ENCODE measurements at regions not wholly inside any gene's neighbourhood (a gene's known extent, or its start where the extent isn't known, plus 50 kb on each side); places are given as distances from the start of the nearest gene placed in this dataset.

DNA sequence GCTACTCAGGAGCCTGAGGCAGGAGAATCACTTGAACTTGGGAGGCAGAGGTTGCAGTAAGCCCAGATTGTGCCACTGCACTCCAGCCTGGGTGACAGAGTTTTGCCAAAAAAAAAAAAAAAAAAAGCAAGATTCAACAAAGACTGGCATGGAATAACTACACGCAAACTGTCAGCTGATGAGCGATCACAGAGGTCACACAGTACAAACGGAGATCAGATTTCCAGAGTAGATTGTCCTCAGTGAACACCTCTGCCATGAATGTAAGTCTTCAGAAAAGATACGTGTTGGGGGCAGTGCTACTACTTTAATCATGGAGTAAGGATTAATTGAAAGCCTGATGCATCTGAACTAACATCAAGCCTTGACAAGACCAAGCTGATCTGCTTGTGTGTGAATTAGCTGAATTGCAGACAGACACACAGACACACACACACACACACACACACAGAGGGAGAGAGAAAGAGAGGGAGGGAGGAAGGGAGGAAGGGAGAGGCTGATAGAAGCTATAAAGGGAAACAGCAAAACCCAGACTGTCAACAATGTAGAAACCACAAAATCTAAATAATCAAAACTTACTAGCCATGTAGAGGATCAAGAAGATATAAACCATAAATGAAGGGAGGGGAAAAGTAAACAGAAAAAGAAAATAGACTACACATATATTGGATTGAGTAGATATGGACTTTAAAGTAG lies 222.9 kb upstream of the ZNF462 start:
- TF ChIP-seq EZH2 (IDR thresholded peaks at IDR 0.05) = no peak
- TF ChIP-seq, protein P1, sequence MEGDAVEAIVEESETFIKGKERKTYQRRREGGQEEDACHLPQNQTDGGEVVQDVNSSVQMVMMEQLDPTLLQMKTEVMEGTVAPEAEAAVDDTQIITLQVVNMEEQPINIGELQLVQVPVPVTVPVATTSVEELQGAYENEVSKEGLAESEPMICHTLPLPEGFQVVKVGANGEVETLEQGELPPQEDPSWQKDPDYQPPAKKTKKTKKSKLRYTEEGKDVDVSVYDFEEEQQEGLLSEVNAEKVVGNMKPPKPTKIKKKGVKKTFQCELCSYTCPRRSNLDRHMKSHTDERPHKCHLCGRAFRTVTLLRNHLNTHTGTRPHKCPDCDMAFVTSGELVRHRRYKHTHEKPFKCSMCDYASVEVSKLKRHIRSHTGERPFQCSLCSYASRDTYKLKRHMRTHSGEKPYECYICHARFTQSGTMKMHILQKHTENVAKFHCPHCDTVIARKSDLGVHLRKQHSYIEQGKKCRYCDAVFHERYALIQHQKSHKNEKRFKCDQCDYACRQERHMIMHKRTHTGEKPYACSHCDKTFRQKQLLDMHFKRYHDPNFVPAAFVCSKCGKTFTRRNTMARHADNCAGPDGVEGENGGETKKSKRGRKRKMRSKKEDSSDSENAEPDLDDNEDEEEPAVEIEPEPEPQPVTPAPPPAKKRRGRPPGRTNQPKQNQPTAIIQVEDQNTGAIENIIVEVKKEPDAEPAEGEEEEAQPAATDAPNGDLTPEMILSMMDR (IDR thresholded peaks at IDR 0.05) = no peak
- no peak for TF ChIP-seq EZH2phosphoT487 (IDR thresholded peaks at IDR 0.05)
- Histone ChIP-seq H2AFZ (replicated peaks) (no peak overlapping the region), H3K4me1 (no peaks in the 10 kb centered on the region), H3K36me3 (no peaks in the 10 kb centered on the region), H3K27ac (no peak overlapping the region), H3K9me3 (ENCODE audit: low read depth) (no peaks in the 10 kb centered on the region), H3F3A (ENCODE audit: low read depth) (no peaks in the 10 kb centered on the region), H3K4me2 (no peak overlapping the region), H3K27me3 (no peaks in the 10 kb centered on the region), H3K4me3 (no peak overlapping the region), H3K79me2 (ENCODE audit: low read depth) (no peaks in the 10 kb centered on the region), H3K9ac (no peak overlapping the region), H4K20me1 (ENCODE audit: low read depth) (no peaks in the 10 kb centered on the region)
- Mint-ChIP-seq H3K4me3 (no peak overlapping the region), H3K4me1 (no peaks in the 10 kb centered on the region), H3K27me3 (ENCODE audit: insufficient read depth, low read depth) (peaks cover 2% of the 10 kb centered on the region), H3K27ac (no peak overlapping the region), H3K36me3 (no peaks in the 10 kb centered on the region), H3K9me3 (no peaks in the 10 kb centered on the region)
- no peak for DNase-seq (ENCODE audit: low spot score)

DNA sequence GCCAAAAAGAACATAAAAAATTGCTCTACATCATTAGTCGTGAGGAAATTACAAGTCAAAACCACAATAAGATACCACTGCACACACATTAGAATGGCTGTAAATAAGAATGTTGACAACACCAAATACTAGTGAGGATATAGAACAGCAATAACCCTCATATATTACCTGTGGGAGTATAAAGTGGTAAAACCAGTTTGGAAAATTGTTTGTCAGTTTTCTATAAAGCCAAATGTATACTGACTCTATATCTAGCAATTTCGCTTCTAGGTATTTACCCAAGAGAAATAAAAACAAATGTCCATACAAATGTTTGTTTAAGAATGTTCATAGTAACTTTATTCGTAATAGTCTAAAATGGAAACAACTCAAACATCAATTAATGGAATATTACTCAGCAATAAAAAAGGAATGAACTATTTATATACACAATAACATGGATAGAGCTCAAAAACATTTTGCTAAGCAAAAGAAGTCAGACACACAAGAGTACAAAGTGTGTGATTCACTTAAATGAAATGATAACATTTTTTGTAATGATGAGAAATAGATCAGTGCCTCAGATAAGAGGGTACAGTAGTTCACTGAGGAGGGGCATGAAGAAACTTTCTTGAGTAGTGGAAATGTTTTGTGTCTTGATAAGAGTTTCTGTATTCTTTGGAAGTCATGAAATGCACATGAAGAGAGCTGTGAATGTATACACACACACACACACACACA lies 219.6 kb upstream of the ZNF462 start:
- H3K4me2 ChIP-seq = no peak overlapping the region
- H2AFZ ChIP-seq (replicated peaks) = no peak overlapping the region
- no peaks in the 10 kb centered on the region for H3K9me3 ChIP-seq (ENCODE audit: low read depth)
- Mint-ChIP-seq H3K36me3 (no peaks in the 10 kb centered on the region), H3K4me3 (no peak overlapping the region), H3K27me3 (ENCODE audit: insufficient read depth, low read depth) (peaks cover 2% of the 10 kb centered on the region), H3K27ac (no peak overlapping the region), H3K9me3 (no peaks in the 10 kb centered on the region), H3K4me1 (no peaks in the 10 kb centered on the region)
- no peak for DNase-seq (ENCODE audit: low spot score)
- no peak overlapping the region for H3K27ac ChIP-seq
- TF ChIP-seq EZH2 (IDR thresholded peaks at IDR 0.05) (no peak), EZH2phosphoT487 (IDR thresholded peaks at IDR 0.05) (no peak)
- TF ChIP-seq, protein P1 (IDR thresholded peaks at IDR 0.05) = no peak
- no peak overlapping the region for H3K9ac ChIP-seq
- no peaks in the 10 kb centered on the region for H3K4me1 ChIP-seq
- H3K36me3 ChIP-seq = no peaks in the 10 kb centered on the region
- no peaks in the 10 kb centered on the region for H3K27me3 ChIP-seq
- no peaks in the 10 kb centered on the region for H4K20me1 ChIP-seq (ENCODE audit: low read depth)
- no peaks in the 10 kb centered on the region for H3K79me2 ChIP-seq (ENCODE audit: low read depth)
- no peaks in the 10 kb centered on the region for H3F3A ChIP-seq (ENCODE audit: low read depth)
- no peak overlapping the region for H3K4me3 ChIP-seq

DNA sequence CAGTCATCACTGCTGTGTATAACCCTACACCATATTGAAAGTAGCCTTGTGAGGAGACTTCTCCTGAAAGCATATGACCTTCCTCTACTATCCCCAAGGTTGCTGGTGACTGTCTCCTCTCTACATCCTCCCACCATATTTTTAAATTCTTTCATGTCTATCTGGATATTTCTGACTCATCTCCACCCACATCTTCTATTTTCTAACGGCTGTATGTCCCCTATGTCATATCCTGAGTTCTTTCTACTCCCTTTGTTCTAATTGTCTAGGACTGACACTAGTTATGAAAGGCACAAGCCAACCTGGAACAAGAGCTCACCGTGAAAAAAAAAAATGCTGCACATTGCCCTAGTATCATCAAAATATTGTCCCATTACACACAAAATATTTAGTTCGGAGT lies 218.3 kb upstream of the ZNF462 start:
- Mint-ChIP-seq H3K27me3 (ENCODE audit: insufficient read depth, low read depth) (peaks cover 2% of the 10 kb centered on the region), H3K36me3 (no peaks in the 10 kb centered on the region), H3K9me3 (no peaks in the 10 kb centered on the region), H3K4me3 (no peak overlapping the region), H3K27ac (no peak overlapping the region), H3K4me1 (no peaks in the 10 kb centered on the region)
- DNase-seq (ENCODE audit: low spot score) = no peak
- Histone ChIP-seq H3K27me3 (no peaks in the 10 kb centered on the region), H3K27ac (no peak overlapping the region), H3K9me3 (ENCODE audit: low read depth) (no peaks in the 10 kb centered on the region), H3K4me3 (no peak overlapping the region), H3K4me2 (no peak overlapping the region), H2AFZ (replicated peaks) (no peak overlapping the region), H3K36me3 (no peaks in the 10 kb centered on the region), H3K4me1 (no peaks in the 10 kb centered on the region), H3K79me2 (ENCODE audit: low read depth) (no peaks in the 10 kb centered on the region), H4K20me1 (ENCODE audit: low read depth) (no peaks in the 10 kb centered on the region), H3K9ac (no peak overlapping the region), H3F3A (ENCODE audit: low read depth) (no peaks in the 10 kb centered on the region)
- TF ChIP-seq, protein P1 (IDR thresholded peaks at IDR 0.05) = no peak
- TF ChIP-seq EZH2 (IDR thresholded peaks at IDR 0.05) = no peak
- no peak for TF ChIP-seq EZH2phosphoT487 (IDR thresholded peaks at IDR 0.05)

Data from neural progenitor cell (in vitro differentiated cells).